22Rv1 (cell line): ENCODE measurements at regions not wholly inside any gene's neighbourhood (a gene's known extent, or its start where the extent isn't known, plus 50 kb on each side); places are given as distances from the start of the nearest gene placed in this dataset.

ENCODE experiments used
- CTCF ChIP-seq: fragments of 450-650 bp; IDR thresholded peaks from 2 replicates; pipeline ENCODE4 v1.5.1; 2017; ENCODE audit warnings: mild to moderate bottlenecking
- ZFX ChIP-seq: fragments of 450-650 bp; IDR thresholded peaks from 2 replicates; pipeline ENCODE4 v1.6.1; 2017; ENCODE audit warnings: antibody characterized with exemption, borderline replicate concordance

GRCh38 chr2:224308272-224308911, 93.5 kb downstream of the FAM124B start:
- TF ChIP-seq CTCF (no peak), ZFX (no peak)
